Heart left ventricle (tissue), 13 donors: ENCODE measurements at regions not wholly inside any gene's neighbourhood (a gene's known extent, or its start where the extent isn't known, plus 50 kb on each side); places are given as distances from the start of the nearest gene placed in this dataset.

Experiments used
- POLR2A ChIP-seq, 2 donors: fragments of 450-650 bp; IDR thresholded peaks; one replicate each; pipeline ENCODE4 v1.6.1; 2017; ENCODE audit warnings: antibody characterized with exemption in 2 of 2, mild to moderate bottlenecking in 2 of 2, moderate library complexity in 2 of 2
- TF ChIP-seq, protein P1 (sequence below), 12 donors: fragments of 200-600 bp; sonication (generic) in 4 of 12; IDR thresholded peaks; one replicate each; pipeline versions ENCODE4 v1.5.0 to v1.8.0; 2018 to 2022; ENCODE audit warnings: antibody characterized with exemption in 12 of 12, mild to moderate bottlenecking in 5 of 12
- donor health status: ischemic (EF 13 %, LVEDD 7.1; RV severe dilation, severe dysfunction).
- donor health status: DM: no; HTN: yes; CAD: no.
- donor health status: DM: no; HTN: no; CAD: no.
- donor health status: ischemic (EF 25% LVEDD 6.9; RV normal size, moderate dysfunction).
- donor health status: ischemic (EF 25% LVEDD 5.7; RV mildly dilated, moderate dysfunction).
- donor health status: ischemic (EF 35%, LVEDD 5.7; RV mildly dilated, moderate dysfunction).
- donor health status: nonischemic (EF 11% LVEDD 7.7; RV severe dilation, severe dysfunction).
- donor health status: DM: yes; HTN: yes; CAD: no.
- donor health status: PGD.
- donor health status: ischemic (EF 29% LVEDD 5.4; RV normal size, mild dysfunction).
- donor health status: nonischemic (EF 23%, LVEDD 6.1; RV moderate dilation, normal function).

DNA sequence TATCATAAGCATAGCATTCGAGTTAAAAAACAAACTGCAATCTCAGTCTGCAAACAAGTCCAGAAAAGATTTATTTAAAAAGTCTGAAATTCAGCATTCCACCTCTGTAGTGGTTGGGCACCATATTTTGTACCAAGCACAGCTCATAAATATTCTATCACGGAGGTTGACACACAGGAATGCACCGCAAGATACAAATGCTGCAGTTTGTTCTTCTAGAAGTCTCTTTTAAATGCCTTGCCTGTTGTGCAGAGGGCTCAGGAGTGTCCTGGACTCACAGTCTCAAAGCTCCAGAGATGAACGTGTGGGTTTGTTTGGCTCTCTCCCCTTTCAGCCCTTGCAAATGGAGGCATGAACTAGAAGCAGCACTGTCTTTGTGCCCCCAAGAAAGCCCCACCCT lies 212.4 kb upstream of the USP24 start:
- TF ChIP-seq, protein P1, sequence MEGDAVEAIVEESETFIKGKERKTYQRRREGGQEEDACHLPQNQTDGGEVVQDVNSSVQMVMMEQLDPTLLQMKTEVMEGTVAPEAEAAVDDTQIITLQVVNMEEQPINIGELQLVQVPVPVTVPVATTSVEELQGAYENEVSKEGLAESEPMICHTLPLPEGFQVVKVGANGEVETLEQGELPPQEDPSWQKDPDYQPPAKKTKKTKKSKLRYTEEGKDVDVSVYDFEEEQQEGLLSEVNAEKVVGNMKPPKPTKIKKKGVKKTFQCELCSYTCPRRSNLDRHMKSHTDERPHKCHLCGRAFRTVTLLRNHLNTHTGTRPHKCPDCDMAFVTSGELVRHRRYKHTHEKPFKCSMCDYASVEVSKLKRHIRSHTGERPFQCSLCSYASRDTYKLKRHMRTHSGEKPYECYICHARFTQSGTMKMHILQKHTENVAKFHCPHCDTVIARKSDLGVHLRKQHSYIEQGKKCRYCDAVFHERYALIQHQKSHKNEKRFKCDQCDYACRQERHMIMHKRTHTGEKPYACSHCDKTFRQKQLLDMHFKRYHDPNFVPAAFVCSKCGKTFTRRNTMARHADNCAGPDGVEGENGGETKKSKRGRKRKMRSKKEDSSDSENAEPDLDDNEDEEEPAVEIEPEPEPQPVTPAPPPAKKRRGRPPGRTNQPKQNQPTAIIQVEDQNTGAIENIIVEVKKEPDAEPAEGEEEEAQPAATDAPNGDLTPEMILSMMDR (IDR thresholded peaks at IDR 0.05) = no peak
- TF ChIP-seq POLR2A (IDR thresholded peaks at IDR 0.05) = no peak
